ENCODE measurements at regions not wholly inside any gene's neighbourhood (a gene's known extent, or its start where the extent isn't known, plus 50 kb on each side); places are given as distances from the start of the nearest gene placed in this dataset.

- no peak for DNase-seq
Observed at GRCh38 chr1:47672622-47673021, 234.8 kb downstream of the FOXD2 start.

GRCh38 chr1:47674189-47674588, 236.3 kb downstream of the FOXD2 start:
- DNase-seq, result no peak

GRCh38 chr1:47675047-47675675, 237.3 kb downstream of the FOXD2 start:
- no peak for DNase-seq

- DNase-seq, result no peak
Observed at GRCh38 chr1:47675721-47676120, 237.9 kb downstream of the FOXD2 start.

- no peak for DNase-seq
Observed at GRCh38 chr1:47676311-47677054, 238.6 kb downstream of the FOXD2 start.

- DNase-seq, result no peak
Observed at GRCh38 chr1:47677241-47677940, 239.5 kb downstream of the FOXD2 start.

- no peak for DNase-seq
Observed at GRCh38 chr1:47678464-47678980, 240.7 kb downstream of the FOXD2 start.

GRCh38 chr1:47679301-47679791, 241.5 kb downstream of the FOXD2 start:
- DNase-seq, result no peak

- no peak for DNase-seq
Observed at GRCh38 chr1:47679826-47680225, 242.0 kb downstream of the FOXD2 start.

- no peak for DNase-seq
Observed at GRCh38 chr1:47680815-47681475, 243.1 kb downstream of the FOXD2 start.

- DNase-seq, result no peak
Observed at GRCh38 chr1:47681735-47682134, 243.9 kb downstream of the FOXD2 start.

- no peak for DNase-seq
Observed at GRCh38 chr1:47682198-47682597, 244.4 kb downstream of the FOXD2 start.

- DNase-seq, result no peak
Observed at GRCh38 chr1:47682786-47683350, 245.0 kb downstream of the FOXD2 start.

GRCh38 chr1:47683401-47683800, 245.6 kb downstream of the FOXD2 start:
- no peak for DNase-seq

- no peak for DNase-seq
Observed at GRCh38 chr1:47684518-47684917, 246.7 kb downstream of the FOXD2 start.

- no peak for DNase-seq
Observed at GRCh38 chr1:47684964-47685762, 247.3 kb downstream of the FOXD2 start.

- no peak for DNase-seq
Observed at GRCh38 chr1:47685763-47686066, 247.9 kb downstream of the FOXD2 start.

GRCh38 chr1:47686731-47687630, 249.1 kb downstream of the FOXD2 start:
- DNase-seq, result no peak

GRCh38 chr1:47687631-47688460, 250.0 kb downstream of the FOXD2 start:
- no peak for DNase-seq
